RWPE1 (cell line): ENCODE measurements at regions not wholly inside any gene's neighbourhood (a gene's known extent, or its start where the extent isn't known, plus 50 kb on each side); places are given as distances from the start of the nearest gene placed in this dataset.

Experiments
- CTCF ChIA-PET: fragments of 350-600 bp; sonication (Branson Sonifier 250); formaldehyde crosslinking; extraction: SDS; loops from one replicate; lab custom pipeline; 2021; lab: Yijun Ruan, JAX
- POLR2A ChIA-PET: fragments of 400-600 bp; formaldehyde crosslinking; extraction: SDS; loops from one replicate; lab custom pipeline; 2020; ENCODE audit warnings: antibody characterized with exemption; ENCODE audit not compliant: low non-redundant PET; lab: Yijun Ruan, JAX
- DNase-seq: peaks from one replicate; pipeline ENCODE4 v3.0.0; 2012; ENCODE audit warnings: low spot score
- H3K27ac ChIP-seq: fragments of 450-650 bp; 2 replicates; pipeline ENCODE4 v1.5.1; 2017
- TF ChIP-seq, protein P1 (sequence below): fragments of 450-650 bp; conservative IDR thresholded peaks from 2 replicates; pipeline ENCODE4 v1.5.1; 2017; ENCODE audit warnings: low read depth, mild to moderate bottlenecking

GRCh38 chr2:105641389-105641811 lies 103.3 kb upstream of the NCK2 start:
- ChIA-PET POLR2A (no interaction called here), CTCF (no interaction called here)
- TF ChIP-seq, protein P1, sequence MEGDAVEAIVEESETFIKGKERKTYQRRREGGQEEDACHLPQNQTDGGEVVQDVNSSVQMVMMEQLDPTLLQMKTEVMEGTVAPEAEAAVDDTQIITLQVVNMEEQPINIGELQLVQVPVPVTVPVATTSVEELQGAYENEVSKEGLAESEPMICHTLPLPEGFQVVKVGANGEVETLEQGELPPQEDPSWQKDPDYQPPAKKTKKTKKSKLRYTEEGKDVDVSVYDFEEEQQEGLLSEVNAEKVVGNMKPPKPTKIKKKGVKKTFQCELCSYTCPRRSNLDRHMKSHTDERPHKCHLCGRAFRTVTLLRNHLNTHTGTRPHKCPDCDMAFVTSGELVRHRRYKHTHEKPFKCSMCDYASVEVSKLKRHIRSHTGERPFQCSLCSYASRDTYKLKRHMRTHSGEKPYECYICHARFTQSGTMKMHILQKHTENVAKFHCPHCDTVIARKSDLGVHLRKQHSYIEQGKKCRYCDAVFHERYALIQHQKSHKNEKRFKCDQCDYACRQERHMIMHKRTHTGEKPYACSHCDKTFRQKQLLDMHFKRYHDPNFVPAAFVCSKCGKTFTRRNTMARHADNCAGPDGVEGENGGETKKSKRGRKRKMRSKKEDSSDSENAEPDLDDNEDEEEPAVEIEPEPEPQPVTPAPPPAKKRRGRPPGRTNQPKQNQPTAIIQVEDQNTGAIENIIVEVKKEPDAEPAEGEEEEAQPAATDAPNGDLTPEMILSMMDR = no peak
- H3K27ac ChIP-seq = no peak overlapping the region
- DNase-seq = no peak

DNA sequence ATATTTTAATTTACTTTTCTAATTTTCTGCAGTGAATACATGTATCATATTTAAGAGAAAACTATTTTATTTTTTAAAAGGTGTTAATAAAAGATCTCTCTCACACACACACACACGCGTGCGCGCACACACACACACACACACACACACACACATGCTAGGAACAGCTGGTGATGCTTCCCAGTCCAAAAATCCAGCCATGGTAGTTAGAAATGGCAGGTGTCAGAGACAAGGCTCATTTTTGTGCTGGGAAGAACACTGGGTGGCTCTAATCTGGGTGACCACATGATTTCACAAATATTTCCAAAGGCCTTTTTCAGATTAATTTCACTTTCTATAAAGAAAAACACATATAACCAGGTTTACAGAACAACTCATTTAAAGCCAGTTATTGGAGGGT lies 104.5 kb upstream of the NCK2 start:
- ChIA-PET CTCF (no interaction called here), POLR2A (no interaction called here)
- no peak overlapping the region for H3K27ac ChIP-seq
- TF ChIP-seq, protein P1 = no peak
- no peak for DNase-seq

GRCh38 chr2:105636109-105636740 lies 108.5 kb upstream of the NCK2 start:
- TF ChIP-seq, protein P1 = no peak
- DNase-seq = no peak
- H3K27ac ChIP-seq = no peak overlapping the region
- ChIA-PET CTCF (no interaction called here), POLR2A (no interaction called here)

GRCh38 chr2:105635564-105635963 lies 109.1 kb upstream of the NCK2 start:
- TF ChIP-seq, protein P1 = no peak
- CTCF ChIA-PET = no interaction called here
- DNase-seq = no peak
- no peak overlapping the region for H3K27ac ChIP-seq
- POLR2A ChIA-PET = no interaction called here

DNA sequence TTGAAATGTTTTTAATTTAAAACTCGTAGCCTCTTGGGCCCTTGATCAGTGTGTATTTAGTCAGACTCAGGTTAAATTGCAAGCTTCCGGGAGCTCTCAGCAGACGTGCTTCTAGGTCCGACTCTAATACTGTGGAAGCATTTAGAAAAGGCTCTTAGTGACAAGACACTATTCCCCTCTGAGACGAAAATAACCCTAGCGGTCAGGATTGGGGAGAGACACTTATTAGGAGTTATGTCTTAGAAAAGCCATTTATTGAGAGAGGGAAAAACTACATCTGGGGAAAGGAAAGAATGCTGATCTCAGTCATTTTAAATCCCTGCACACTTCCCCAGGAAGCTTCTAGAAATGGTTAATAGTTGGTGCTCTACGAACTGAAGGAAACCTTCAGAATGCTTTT lies 110.5 kb upstream of the NCK2 start:
- TF ChIP-seq, protein P1 = no peak
- no peak for DNase-seq
- POLR2A ChIA-PET = no interaction called here
- CTCF ChIA-PET = no interaction called here
- H3K27ac ChIP-seq = no peak overlapping the region

DNA sequence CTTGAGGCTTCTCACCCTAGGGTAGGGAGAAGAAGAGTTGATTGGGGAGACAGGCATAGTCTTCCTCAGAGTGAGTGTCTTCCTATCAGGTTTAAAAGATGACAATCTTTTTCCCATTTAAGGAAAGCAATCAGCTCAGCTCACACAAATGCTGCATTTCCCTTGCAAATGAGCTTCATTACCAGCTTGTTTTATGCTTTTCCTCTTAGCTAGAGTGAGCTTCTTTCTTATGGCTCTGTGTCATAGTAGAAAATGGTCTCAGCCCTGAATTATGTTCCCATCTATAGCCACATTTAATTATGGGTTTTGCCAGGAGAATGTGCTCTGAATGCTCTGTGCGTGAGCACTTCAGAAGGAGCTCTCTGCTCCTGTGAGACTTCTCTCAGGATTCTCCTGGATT lies 112.8 kb upstream of the NCK2 start:
- POLR2A ChIA-PET = no interaction called here
- no peak for DNase-seq
- TF ChIP-seq, protein P1 = no peak
- CTCF ChIA-PET = no interaction called here
- H3K27ac ChIP-seq = no peak overlapping the region

DNA sequence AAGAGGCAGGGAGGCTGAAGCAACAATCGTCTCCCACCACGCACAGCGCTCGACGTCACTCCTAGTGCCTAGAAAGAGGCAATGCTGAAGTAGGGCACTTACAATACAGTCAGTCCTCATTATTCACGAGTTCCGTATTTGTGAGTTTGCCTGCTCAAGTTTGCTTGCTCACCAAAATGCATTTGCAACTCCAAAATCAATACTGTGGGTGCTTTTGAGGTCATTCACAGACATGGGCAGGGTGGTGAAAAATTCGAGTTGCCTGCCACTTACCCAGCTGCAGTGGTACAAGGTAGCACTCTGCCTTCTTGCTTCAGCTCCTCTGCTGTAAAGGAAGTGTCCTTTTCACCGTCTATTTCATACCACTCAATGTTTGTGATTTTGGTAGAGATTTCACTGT lies 113.7 kb upstream of the NCK2 start:
- DNase-seq = no peak
- CTCF ChIA-PET = no interaction called here
- H3K27ac ChIP-seq = no peak overlapping the region
- POLR2A ChIA-PET = no interaction called here
- TF ChIP-seq, protein P1 = no peak
